ENCODE measurements at regions not wholly inside any gene's neighbourhood (a gene's known extent, or its start where the extent isn't known, plus 50 kb on each side); places are given as distances from the start of the nearest gene placed in this dataset.

- Histone ChIP-seq H3K4me1 (ENCODE audit: control insufficient read depth, extremely low read depth, insufficient read depth, low read length) (no peaks in the 10 kb centered on the region), H3K27ac (ENCODE audit: insufficient read depth, low read depth, low read length) (no peak overlapping the region), H4K20me1 (replicated peaks; ENCODE audit: control insufficient read depth, extremely low read depth, insufficient read depth, low read length) (no peaks in the 10 kb centered on the region), H3K9me3 (replicated peaks; ENCODE audit: control insufficient read depth, insufficient read depth, low read length) (no peaks in the 10 kb centered on the region), H3K9ac (replicated peaks; ENCODE audit: extremely low read depth, insufficient read depth, low read length) (no peak overlapping the region), H3K4me3 (replicated peaks in 1 of 3; ENCODE audit: insufficient read depth in 1 of 3, low read depth in 1 of 3, low read length in 3 of 3) (no peak overlapping the region), H2AFZ (ENCODE audit: low read depth, low read length) (no peak overlapping the region), H3K9me1 (replicated peaks; ENCODE audit: control insufficient read depth, extremely low read depth, insufficient read depth, low read length) (no peaks in the 10 kb centered on the region), H3K4me2 (ENCODE audit: insufficient read depth, low read length) (no peak overlapping the region), H3K27me3 (ENCODE audit: control insufficient read depth in 2 of 2, insufficient read depth in 2 of 2, low read length in 2 of 2) (no peaks in the 10 kb centered on the region), H3K79me2 (ENCODE audit: control insufficient read depth, insufficient read depth, low read length) (no peaks in the 10 kb centered on the region), H3K36me3 (ENCODE audit: control insufficient read depth in 2 of 2, extremely low read depth in 1 of 2, insufficient read depth in 2 of 2, low read length in 2 of 2) (no peaks in the 10 kb centered on the region)
- intact Hi-C loops (cut with micrococcal nuclease): no loop called here
- FAIRE-seq (no peak), DNase-seq (ENCODE audit: low read depth, low spot score) (no peak)
- POLR2A ChIA-PET: no interaction called here
- no TSS peak for BruUV-seq (replicated peaks)
- CTCF ChIA-PET: no interaction called here
- dilution Hi-C loops (cut with MboI; ENCODE audit: extremely low pct_ligation_motif_present, low sequenced_read_pairs): no loop called here
- TF ChIP-seq GATA2 (IDR thresholded peaks at IDR 0.05; ENCODE audit: insufficient read depth, insufficient read length, low read depth, low read length) (no peak), POLR2AphosphoS5 (IDR thresholded peaks at IDR 0.05; ENCODE audit: insufficient read depth, low read depth, low read length) (no peak), MAX (IDR thresholded peaks at IDR 0.05; ENCODE audit: insufficient read depth, insufficient read length) (no peak), MYC (IDR thresholded peaks at IDR 0.05; ENCODE audit: low read depth, low read length) (no peak), EZH2 (IDR thresholded peaks at IDR 0.05; ENCODE audit: borderline replicate concordance, low read depth, low read length, severe bottlenecking) (no peak), POLR2A (IDR thresholded peaks at IDR 0.05; ENCODE audit: low read depth, low read length) (no peak), CTCF (IDR thresholded peaks at IDR 0.05; ENCODE audit: extremely low read depth in 1 of 2, insufficient read depth in 1 of 2, low read depth in 1 of 2, low read length in 2 of 2) (no peak), FOS (IDR thresholded peaks at IDR 0.05; ENCODE audit: borderline replicate concordance, insufficient read depth, low read length) (no peak), JUN (IDR thresholded peaks at IDR 0.05; ENCODE audit: borderline replicate concordance, insufficient read depth, insufficient read length, low read depth) (no peak)
These were observed 334.8 kb upstream of the MANEA start for GRCh38 chr6:95242560-95242959.

Data from endothelial cell of umbilical vein (primary cell).